HG03108 (cell line): ENCODE measurements at regions not wholly inside any gene's neighbourhood (a gene's known extent, or its start where the extent isn't known, plus 50 kb on each side); places are given as distances from the start of the nearest gene placed in this dataset.
"Not testable (repeated sequence)": the region's sequence is repeated elsewhere in the genome, so short reads cannot be mapped to it uniquely, and the experiment has no call there.

Experiments used
- ATAC-seq: cut with Tn5 transposase; IDR thresholded peaks from one replicate; pipeline ENCODE4 v1.9.1; 2021; ENCODE audit warnings: moderate library complexity; ENCODE audit not compliant: unreplicated experiment

DNA sequence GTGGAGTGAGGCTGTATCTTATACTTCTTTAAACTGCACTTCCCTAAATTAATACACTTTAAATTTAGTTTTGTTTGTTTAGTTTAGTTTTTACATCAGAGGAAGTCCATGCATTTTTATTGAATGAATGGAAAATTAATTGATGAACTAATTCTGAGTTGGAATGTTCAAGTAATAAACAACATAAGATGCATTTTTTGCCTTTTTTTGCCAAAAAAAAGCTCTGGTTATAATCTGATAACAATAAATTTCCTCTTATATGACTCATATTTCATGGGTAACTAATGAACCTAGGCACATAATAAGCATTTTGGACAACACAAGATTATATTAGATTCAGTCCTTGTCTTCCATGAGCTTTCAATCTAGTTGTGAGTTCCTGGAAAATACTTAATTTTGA, 323.1 kb downstream of the CENPW start:
- ATAC-seq, result no peak

DNA sequence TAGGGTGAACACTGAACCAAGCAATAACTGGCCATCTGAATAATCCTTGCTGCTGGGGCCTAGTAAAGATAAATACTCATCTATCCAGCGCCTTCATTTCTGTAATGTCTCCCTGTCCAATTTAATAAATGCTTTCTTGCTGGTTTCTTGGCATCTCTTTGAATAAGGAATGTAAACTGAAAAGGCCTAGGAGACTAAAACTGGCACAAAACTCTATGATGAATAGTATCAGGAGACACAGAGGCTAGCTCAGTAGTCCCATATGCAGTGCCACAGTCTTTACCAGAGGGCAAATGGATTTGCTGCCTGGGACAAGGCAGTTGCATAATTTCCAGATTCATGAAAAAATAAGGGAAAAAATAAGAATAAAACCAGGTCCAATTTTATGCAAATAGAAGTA, 324.4 kb downstream of the CENPW start:
- no peak for ATAC-seq

DNA sequence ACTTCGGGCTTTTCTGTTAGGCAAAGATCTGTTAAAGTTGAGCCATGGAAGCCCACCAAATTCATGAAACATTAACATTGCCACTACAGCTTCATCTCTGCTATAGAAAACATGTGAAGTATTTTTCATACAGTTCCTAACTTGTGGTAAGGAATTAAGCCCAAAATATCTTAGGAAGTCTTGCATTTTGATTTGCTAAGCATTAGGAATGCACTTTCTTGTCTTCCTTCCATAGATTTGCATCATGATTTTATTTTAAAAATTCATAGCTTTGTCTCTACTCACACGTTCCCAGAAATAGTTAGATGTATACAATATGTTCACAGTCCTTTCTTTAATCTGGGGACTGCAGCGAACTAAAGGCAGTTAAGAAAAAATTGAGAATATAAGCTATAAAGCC, 325.6 kb downstream of the CENPW start:
- no peak for ATAC-seq

DNA sequence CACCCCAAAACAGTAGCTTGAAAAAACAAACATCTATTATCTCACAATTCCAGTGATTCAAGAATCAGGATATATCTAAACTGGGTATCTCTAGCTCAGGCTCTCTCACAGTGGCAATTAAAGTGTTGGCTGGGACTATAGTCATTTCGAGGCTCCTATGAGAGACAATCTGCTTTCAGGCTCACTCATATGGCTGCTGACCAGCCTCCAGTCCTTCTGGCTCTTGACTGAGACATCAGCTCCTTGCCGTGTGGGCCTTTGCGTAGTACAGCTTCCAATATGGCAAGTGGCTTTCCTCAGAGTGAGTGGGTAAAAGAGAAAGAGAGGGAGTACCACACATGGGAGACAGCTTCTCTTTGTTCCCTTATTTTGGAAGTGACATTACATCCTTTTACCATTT, 327.2 kb downstream of the CENPW start:
- no peak for ATAC-seq

DNA sequence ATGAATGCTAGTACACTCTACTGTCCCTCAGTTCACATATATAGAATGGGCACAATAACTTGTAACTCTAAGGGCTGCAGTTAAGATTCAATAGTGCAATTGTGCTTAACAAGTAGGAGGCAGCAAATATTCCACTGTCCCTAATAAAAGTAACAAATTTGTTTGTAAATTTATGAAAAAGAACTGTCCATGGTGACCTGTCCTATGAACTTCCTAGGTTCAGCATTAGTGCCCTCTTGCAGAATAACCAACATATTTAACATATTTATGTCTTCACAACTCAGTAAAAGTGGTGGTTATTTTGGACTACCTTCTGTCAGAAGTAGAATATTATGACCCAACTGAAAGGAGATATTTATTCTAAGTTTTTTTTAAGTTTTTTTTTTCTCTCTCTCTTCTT, 327.8 kb downstream of the CENPW start:
- ATAC-seq, result no peak

DNA sequence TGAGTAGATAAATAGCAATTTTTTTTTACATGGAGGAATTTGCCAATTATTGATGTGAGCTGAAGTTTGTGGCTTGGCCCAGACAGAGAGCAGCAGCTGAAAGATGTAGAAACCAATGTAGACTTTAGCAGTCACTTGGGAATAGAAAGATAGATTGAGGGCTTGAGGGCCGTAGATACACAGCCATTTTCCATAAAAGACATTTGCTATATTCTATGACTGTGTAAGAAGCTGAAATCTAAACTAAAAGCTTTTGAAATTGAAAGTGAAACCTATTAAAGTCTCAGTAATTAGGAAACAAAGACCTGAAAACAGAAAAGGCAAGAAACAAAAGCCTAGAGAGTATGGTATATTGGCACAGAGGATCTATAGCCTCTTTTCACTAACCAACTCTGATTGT, 332.7 kb downstream of the CENPW start:
- ATAC-seq, result peak; percentile 82

DNA sequence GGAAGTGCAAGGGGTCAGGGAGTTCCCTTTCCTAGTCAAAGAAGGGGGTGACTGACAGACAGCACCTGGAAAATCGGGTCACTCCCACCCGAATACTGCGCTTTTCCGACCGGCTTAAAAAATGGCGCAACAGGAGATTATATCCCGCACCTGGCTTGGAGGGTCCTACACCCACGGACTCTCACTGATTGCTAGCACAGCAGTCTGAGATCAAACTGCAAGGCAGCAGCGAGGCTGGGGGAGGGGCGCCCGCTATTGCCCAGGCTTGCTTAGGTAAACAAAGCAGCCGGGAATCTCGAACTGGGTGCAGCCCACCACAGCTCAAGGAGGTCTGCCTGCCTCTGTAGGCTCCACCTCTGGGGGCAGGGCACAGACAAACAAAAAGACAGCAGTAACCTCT, 333.8 kb downstream of the CENPW start:
- ATAC-seq, result not testable (repeated sequence)

DNA sequence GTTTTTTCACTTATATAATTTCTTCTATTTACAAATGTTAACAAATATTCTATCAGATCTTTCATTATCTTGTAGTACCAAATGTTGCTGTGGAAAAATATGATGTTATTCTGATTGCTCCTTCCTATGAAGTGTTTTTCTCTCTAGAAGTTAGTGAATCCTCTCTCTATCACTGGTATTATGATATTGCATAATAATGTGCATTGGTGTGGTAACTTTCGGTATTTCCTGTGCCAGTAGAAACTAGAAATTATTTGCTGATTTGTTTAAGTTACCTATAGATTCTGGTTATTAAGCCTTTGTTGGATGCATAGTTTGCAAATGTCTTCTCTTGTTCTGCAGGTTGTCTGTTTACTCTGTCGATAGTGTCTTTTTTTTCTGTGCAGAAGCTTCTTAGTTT, 342.5 kb downstream of the CENPW start:
- no peak for ATAC-seq

DNA sequence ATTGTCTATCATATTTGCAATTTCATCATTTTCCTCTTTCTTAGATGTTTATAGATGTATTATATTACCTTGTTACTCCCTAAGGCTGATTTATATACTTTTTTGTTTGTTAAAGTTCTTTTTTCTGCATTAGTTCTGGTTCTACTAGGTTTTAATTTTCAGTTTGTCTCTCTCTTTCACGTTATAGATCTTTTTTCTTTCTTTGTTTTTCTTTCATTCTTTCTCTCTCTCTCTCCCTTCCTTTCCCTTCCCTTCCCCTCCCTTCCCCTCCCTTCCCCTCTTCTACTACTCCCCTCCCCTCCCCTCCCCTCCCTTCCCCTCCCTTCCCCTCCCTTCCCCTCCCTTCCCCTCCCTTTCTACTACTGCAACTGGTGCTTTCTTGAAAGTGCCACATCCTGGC, 345.3 kb downstream of the CENPW start:
- ATAC-seq, result no peak

DNA sequence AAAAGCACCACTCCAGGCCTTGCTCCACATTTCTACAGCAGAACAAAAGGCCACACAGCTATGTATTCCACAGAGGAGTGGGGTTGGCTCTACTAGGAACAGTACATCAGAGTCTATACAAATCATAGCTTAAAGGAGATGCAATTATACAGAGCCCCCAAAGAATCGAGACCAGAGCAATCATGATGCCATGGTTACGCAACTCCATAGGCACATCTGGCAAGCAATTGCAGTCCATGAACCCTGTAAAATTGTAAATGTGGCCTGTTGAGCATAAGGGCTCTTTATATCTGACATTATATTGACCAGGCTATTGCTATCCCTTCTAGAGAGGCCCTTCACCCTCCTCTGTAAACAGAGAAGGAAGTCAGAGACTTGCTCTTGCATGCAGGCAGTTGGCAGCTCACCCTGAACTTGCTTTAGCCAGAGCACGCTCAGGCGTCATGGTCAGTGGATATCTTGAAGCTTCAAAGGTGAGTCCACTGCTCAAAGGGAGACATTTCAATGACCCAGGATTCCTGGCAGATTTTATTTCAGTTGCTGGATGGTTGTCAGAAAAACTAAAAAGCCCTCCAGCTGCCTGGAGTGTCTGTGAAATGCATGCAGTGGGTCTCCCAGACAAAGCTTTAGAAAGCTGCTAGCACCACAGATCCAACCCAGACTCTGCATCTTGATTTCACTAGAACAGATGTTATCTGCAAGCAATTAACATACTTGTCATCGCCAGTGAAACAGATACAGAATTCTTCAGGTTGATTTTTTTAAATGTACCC, 357.2 kb downstream of the CENPW start:
- no peak for ATAC-seq

DNA sequence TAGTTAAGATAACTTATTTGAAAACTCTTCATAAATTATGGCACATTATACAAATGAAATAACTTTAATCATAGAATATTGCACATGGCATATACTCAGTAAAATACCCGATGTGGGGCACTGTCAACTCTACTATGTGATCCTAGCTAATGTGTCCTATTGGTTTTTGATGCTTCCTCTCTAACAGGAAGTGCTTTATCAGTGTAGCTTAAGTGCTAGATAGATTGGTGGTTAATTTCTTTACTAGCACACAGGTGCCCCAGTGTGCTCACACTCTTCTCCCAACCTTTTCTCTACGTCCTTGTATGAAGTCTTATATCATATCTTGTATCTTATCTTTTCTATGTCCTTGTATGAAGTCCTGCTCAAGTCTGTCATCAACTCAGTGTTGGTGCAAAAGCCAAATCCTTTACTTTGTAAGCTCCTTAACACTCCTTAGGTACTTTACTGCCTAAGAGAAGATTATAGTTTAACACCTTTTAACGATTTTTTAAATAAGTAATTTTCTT, 358.9 kb downstream of the CENPW start:
- ATAC-seq, result no peak

DNA sequence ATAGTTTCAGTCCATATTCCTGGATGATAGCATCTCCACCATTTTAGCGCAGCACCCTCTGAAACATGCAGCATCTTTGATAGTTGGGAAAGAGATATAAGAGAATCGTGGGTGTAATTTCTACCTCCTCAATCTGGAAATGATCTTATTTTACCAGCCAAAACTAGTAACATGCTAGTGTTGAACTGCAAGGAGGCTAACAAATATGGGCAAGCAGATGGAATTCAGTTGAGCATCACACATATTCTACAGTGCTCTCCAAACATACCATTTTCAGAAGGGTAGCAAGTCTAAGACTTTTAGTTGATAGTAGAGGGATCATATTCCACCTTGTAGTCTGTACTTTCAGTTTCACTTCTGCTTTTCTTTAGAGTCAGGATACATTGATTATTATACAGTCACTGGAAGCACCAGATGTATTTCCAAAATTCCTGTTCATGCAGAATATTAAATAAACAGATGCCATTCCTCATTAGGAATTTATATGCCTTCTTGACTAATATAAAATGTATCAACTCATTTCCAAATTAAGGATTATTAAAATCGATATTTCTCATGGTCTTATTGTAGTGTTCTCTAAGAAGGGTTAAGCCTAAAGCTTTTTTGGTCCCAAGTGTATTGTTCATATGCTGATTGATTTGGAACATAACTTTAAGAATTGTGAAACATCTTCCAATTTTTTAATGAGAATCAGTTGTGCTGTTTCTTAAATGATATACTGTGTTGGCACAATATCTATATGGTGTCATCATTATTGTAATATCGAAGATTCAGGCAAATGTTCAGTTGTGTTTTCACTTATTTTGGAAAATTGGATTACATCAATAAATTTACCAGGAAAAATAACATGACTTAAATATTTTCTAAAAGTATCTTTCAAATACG, 362.0 kb downstream of the CENPW start:
- ATAC-seq, result no peak

DNA sequence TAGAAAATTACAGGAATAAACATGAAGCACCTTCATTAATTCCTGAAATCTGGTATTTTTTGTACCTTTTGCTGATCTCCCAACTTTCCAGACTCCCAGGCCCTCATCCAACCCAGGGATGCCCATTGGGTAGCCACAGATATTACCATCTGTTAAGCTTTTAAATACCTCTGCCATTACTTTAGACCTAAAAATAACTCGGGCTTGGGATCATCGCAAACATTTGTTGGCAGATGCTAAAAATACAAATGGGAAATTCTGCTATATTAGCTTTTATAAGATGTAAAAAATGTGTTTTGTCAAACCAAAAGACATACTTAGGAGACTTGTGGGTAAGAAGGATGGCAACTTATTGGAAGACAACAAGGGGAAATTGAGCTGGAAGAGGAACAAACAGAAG, 376.1 kb downstream of the CENPW start:
- no peak for ATAC-seq

DNA sequence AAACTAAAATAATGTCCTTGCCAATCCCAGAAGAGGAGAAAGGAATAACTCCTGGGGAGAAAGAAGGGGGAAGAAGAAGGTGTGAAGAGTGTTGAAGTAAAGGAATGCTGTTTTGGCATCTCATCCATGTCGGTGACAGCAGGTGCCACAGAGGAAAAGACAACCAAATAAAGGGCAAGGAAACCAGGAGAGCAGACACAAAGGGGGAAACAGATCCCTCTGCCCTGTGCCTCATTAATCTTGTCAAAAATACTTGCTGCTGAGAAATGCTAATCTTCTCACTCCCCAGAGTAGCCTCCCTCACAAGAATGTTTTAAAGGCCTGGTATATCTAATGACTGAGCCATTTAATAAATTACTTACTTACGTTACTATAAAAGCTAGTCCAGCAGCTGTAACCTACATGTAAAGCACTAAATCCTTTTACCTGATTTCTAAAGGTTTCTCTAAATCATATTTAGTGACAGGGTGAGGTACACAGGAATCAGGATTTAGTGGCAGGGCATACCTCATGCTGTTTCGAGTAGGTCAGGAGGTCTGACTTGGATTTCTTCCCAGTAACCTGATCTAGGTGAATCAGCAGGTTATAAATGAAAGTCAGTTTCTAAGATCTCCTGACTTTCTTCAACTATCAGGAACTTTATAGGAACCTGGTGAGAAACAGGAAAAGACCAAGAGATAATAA, 377.1 kb downstream of the CENPW start:
- no peak for ATAC-seq

DNA sequence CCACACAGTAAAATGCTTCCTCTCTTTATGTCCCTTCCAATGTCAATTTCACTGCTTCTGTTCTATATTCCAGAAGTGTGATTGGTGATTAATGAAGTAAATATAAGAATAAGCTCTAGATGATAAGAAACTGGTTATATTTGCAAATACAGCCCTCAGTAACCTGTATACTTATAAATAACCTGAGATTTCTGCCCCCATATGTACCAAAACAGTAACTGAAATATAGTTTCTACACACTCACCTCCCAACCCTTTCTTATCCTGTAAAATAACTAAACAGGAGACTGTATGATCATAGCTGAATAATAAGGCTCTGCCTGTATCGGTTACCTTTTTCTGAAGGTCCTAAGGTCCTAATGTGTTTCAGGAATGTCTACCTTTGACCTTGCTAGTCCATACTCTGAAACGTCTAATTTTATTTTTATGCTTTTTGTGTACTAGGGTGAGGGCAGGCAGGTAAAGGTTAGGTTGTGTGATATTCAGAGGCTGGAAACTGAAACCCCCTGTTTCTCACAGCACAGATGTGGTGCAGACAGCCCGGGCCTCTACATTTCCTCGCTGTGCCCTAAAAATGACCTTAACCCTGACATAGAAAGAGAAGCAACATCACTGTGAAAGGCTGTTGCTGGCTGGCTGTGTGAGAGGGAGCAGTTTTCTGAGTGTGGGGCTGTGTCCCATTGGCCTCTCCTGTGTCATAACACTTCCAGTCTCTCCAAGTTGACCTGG, 378.8 kb downstream of the CENPW start:
- ATAC-seq, result peak; percentile 59

DNA sequence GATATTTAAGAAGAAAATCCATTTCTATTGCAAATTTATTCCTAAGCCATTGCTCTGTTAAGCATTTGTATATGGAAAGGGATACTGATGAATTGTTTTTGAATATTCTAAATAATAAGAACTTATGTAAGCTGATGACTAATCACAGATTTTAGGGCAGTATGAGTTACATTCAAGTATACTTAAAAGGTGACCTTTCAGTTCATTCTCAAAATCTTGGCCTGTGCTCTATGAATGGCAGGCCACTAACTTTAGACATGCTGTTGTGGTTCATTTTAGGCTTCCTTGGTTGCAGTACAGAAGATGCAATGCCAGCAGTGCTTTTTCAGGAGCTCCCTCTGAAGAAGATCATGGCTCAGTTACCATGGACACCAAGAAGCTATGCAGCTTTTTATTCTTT, 380.4 kb downstream of the CENPW start:
- ATAC-seq, result no peak

DNA sequence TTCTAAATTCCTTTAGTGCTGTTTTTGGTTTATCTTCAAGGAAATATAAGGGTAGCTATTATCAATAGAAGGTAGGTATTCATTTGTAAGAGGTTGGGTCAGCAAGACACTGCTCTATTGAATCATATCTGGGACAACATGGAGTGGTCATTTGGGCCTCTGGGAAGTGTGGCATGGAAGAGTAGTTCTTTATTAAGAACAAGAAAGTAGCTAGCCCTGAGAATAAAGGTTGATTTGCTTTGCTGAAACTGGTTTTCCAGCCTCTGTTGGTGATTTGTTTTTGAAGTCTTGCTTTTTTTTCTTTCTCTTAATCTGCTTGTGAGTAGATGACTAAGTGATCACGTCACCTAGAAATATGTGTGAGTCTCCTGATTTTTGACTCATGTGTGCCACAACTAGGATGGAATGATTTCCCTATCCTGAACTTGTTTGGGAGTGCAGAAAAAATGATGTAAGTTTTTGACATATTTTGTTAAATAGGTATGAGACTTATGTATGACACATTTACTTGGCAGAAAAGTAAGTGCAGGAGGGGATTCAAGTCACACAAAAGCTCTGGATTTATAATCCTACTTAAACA, 381.8 kb downstream of the CENPW start:
- no peak for ATAC-seq

DNA sequence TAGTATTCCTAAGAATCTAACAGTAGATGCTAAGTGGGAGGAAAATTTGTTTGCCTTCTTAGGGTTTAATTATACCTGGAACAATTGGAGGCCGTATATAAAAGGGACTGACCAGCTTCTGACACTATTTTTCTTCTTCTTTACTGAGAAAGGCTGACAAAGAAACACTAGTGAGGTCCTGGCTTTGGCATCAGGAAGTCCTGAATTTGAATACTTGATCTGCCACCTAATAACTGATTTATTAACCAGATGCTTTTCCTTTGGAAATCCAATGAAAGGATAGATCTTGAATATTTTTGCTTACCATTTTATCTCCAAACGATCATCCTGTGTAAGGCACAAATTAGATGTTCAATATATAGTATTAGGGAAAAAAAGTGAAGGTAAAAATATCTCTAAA, 382.5 kb downstream of the CENPW start:
- ATAC-seq, result no peak

DNA sequence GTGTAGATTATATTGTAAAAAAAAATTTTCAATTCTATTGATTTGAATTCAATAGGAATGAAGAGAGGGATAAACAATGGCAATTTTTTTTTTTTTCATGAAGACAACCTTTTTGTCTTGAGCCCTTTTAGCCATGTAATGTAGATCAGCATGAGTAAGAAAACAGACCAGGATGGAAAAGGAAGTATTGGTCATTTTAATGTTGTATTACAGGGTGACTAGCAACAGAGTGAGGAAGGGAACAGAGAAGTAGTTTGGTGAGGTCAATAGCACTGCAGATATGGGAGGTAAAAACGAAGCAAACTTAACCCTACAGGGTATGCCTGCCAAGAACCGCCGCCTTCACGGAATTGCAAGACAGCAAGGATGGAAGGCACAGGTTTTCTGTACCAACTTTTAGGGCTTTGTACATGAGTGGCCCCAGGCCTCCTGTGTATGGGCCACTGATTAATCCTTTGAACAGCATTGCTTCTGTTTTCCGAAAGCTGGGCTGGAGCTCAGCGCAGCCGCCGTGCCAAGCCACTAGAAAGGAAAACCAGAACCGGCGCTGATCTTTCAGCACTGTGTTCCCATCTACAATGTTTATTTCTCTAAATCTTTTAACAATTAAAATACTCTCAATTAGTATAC, 383.7 kb downstream of the CENPW start:
- no peak for ATAC-seq

DNA sequence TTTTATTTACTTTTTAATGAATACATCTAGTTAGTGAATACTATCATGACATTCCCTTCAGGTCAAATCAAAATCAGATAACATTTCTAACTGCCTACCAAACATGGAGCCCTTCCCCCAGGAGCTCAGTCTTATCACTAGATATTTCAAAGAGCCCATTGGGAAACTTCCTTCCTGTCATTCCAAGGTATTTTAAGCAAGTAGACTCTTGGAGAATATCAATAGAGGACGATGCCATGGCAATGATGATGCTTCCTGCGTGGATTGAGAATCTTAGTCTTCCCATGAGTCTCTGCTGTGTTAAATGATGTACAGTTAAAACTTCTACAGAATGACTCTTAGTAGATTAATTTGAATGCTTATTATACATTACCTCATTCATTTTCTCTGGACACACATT, 384.9 kb downstream of the CENPW start:
- no peak for ATAC-seq
